HCT116 (cell line): ENCODE measurements at regions not wholly inside any gene's neighbourhood (a gene's known extent, or its start where the extent isn't known, plus 50 kb on each side); places are given as distances from the start of the nearest gene placed in this dataset.

Experiments used
- CBX3 ChIP-seq: IDR thresholded peaks from 2 replicates; pipeline ENCODE4 v1.6.1; 2012; ENCODE audit warnings: low read depth
- CEBPB ChIP-seq: IDR thresholded peaks from 2 replicates; pipeline ENCODE4 v1.6.1; 2012; ENCODE audit warnings: low read depth
- CTCF ChIP-seq, 3 experiments: fragments of 200-600 bp in 1 of 3; sonication (generic) in 1 of 3; IDR thresholded peaks in 2 of 3; conservative IDR thresholded peaks in 1 of 3; 2 replicates each; pipeline ENCODE4 v1.5.1; 2012 to 2017; ENCODE audit warnings: low read depth in 2 of 3, low read length in 2 of 3, antibody characterized with exemption in 1 of 3, borderline replicate concordance in 1 of 3, control low read depth in 1 of 3, mild to moderate bottlenecking in 1 of 3, mixed read lengths in 1 of 3, mixed run types in 1 of 3, moderate library complexity in 1 of 3; ENCODE audit not compliant: insufficient read depth in 1 of 3
- ELF1 ChIP-seq: IDR thresholded peaks from 2 replicates; pipeline ENCODE4 v1.6.1; 2012; ENCODE audit warnings: low read depth, borderline replicate concordance
- EZH2phosphoT487 ChIP-seq: fragments of 200-600 bp; IDR thresholded peaks from 2 replicates; pipeline ENCODE4 v1.6.1; 2018; ENCODE audit warnings: antibody characterized with exemption, borderline replicate concordance
- MAX ChIP-seq: IDR thresholded peaks from 2 replicates; pipeline ENCODE4 v1.6.1; 2012
- POLR2A ChIP-seq: IDR thresholded peaks from 2 replicates; pipeline ENCODE4 v1.7.0; 2011; ENCODE audit warnings: borderline replicate concordance; ENCODE audit not compliant: insufficient read depth, insufficient read length; ENCODE audit errors: extremely low read depth
- POLR2AphosphoS5 ChIP-seq: IDR thresholded peaks from 2 replicates; pipeline ENCODE4 v1.6.1; 2011; ENCODE audit warnings: mild to moderate bottlenecking, low read depth, low read length, moderate library complexity
- RAD21 ChIP-seq: IDR thresholded peaks from 2 replicates; pipeline ENCODE4 v1.6.1; 2012; ENCODE audit warnings: low read depth, mild to moderate bottlenecking
- SP1 ChIP-seq: IDR thresholded peaks from 2 replicates; pipeline ENCODE4 v1.6.1; 2012; ENCODE audit warnings: low read depth
- SRF ChIP-seq: IDR thresholded peaks from 2 replicates; pipeline ENCODE4 v1.6.1; 2012; ENCODE audit warnings: low read depth
- YY1 ChIP-seq: IDR thresholded peaks from 2 replicates; pipeline ENCODE4 v1.6.1; 2011; ENCODE audit warnings: low read length, low read depth, moderate library complexity, mild to moderate bottlenecking; ENCODE audit not compliant: insufficient replicate concordance; ENCODE audit errors: extremely low read depth
- ZNF274 ChIP-seq: fragments of 200-500 bp; sonication (Bioruptor generic); IDR thresholded peaks from 2 replicates; pipeline ENCODE4 v1.6.1; 2014; ENCODE audit warnings: mild to moderate bottlenecking, low read depth, low read length, inconsistent platforms

GRCh38 chr12:23415180-23415579 is 534.3 kb downstream of the SOX5 start:
- no peak for TF ChIP-seq POLR2A
- TF ChIP-seq CTCF (IDR thresholded peaks at IDR 0.05 in 2 of 3, conservative IDR thresholded peaks at IDR 0.05 in 1 of 3; ENCODE audit: borderline replicate concordance in 1 of 3, insufficient read depth in 1 of 3, low read depth in 2 of 3, low read length in 2 of 3) = no peak
- TF ChIP-seq SP1 = no peak
- no peak for TF ChIP-seq ZNF274
- TF ChIP-seq CEBPB = no peak
- no peak for TF ChIP-seq MAX
- TF ChIP-seq EZH2phosphoT487 = no peak
- TF ChIP-seq POLR2AphosphoS5 = no peak
- no peak for TF ChIP-seq YY1
- TF ChIP-seq RAD21 = no peak
- no peak for TF ChIP-seq CBX3
- no peak for TF ChIP-seq SRF
- no peak for TF ChIP-seq ELF1
